ENCODE measurements at regions not wholly inside any gene's neighbourhood (a gene's known extent, or its start where the extent isn't known, plus 50 kb on each side); places are given as distances from the start of the nearest gene placed in this dataset.
"Not testable (repeated sequence)": the region's sequence is repeated elsewhere in the genome, so short reads cannot be mapped to it uniquely, and the experiment has no call there.

- no peak overlapping the region for H2AFZ ChIP-seq (ENCODE audit: insufficient read depth, low read depth, low read length, poor library complexity, severe bottlenecking)
- H3K36me3 Mint-ChIP-seq = no peaks in the 10 kb centered on the region
- no peak overlapping the region for H3K9ac ChIP-seq (ENCODE audit: insufficient read depth, low read length, poor library complexity, severe bottlenecking)
- intact Hi-C loops (cut with micrococcal nuclease) = no loop called here
- H3K4me1 Mint-ChIP-seq = no peaks in the 10 kb centered on the region
- H3K9me3 ChIP-seq (replicated peaks in 1 of 2; ENCODE audit: control insufficient read depth in 1 of 2, insufficient read depth in 1 of 2, low read length in 2 of 2) = peaks cover 3% of the 10 kb centered on the region in 2 donors
- no peaks in the 10 kb centered on the region for H3K79me2 ChIP-seq (ENCODE audit: insufficient read depth, low read length)
- no peak overlapping the region for H3K4me3 Mint-ChIP-seq
- H3K4me3 ChIP-seq (replicated peaks in 1 of 3; ENCODE audit: low read depth in 2 of 3, low read length in 3 of 3) = no peak overlapping the region
- no peaks in the 10 kb centered on the region for H3K4me1 ChIP-seq (ENCODE audit: control insufficient read depth in 1 of 2, insufficient read depth in 2 of 2, low read length in 2 of 2)
- peaks cover 0 to 4% (median 2%) of the 10 kb centered on the region in 3 donors for H3K27me3 Mint-ChIP-seq (ENCODE audit: low read depth in 3 of 3)
- H3K27ac ChIP-seq (ENCODE audit: low read depth in 1 of 2, low read length in 2 of 2) = no peak overlapping the region
- peaks cover under 1 to 17% (median 9%) of the 10 kb centered on the region in 7 donors for H3K9me3 Mint-ChIP-seq
- DNase-seq = no peak
- H3K27ac Mint-ChIP-seq = no peak overlapping the region
- no peaks in the 10 kb centered on the region for H3K36me3 ChIP-seq (replicated peaks in 1 of 2; ENCODE audit: control insufficient read depth in 1 of 2, insufficient read depth in 2 of 2, low read length in 2 of 2)
- no peak for TF ChIP-seq CTCF (IDR thresholded peaks at IDR 0.05)
- H3K27me3 ChIP-seq (ENCODE audit: control insufficient read depth in 2 of 2, insufficient read depth in 2 of 2, low read length in 2 of 2) = no peaks in the 10 kb centered on the region
- WGBS (ENCODE audit: insufficient coverage) = no CpG with 5 or more reads among the region's 1 CpG
- no peaks in the 10 kb centered on the region for H4K20me1 ChIP-seq (ENCODE audit: insufficient read depth, low read length)
- no peak overlapping the region for H3K4me2 ChIP-seq (replicated peaks; ENCODE audit: extremely low read depth, low read length, poor library complexity, severe bottlenecking)
These were observed 291.4 kb upstream of the FZD8 start for GRCh38 chr10:35933491-35933890.

- H3K9ac ChIP-seq (ENCODE audit: insufficient read depth, low read length, poor library complexity, severe bottlenecking); H3K4me2 ChIP-seq (replicated peaks; ENCODE audit: extremely low read depth, low read length, poor library complexity, severe bottlenecking); H3K36me3 Mint-ChIP-seq; H3K4me3 Mint-ChIP-seq; H3K4me1 ChIP-seq (ENCODE audit: control insufficient read depth in 1 of 2, insufficient read depth in 2 of 2, low read length in 2 of 2); H3K79me2 ChIP-seq (ENCODE audit: insufficient read depth, low read length); H2AFZ ChIP-seq (ENCODE audit: insufficient read depth, low read depth, low read length, poor library complexity, severe bottlenecking); intact Hi-C loops (cut with micrococcal nuclease); H3K9me3 ChIP-seq (replicated peaks in 1 of 2; ENCODE audit: control insufficient read depth in 1 of 2, insufficient read depth in 1 of 2, low read length in 2 of 2); H3K4me1 Mint-ChIP-seq; H4K20me1 ChIP-seq (ENCODE audit: insufficient read depth, low read length); H3K27me3 Mint-ChIP-seq (ENCODE audit: low read depth in 3 of 3); DNase-seq; H3K9me3 Mint-ChIP-seq; H3K27me3 ChIP-seq (ENCODE audit: control insufficient read depth in 2 of 2, insufficient read depth in 2 of 2, low read length in 2 of 2); H3K27ac Mint-ChIP-seq; H3K36me3 ChIP-seq (replicated peaks in 1 of 2; ENCODE audit: control insufficient read depth in 1 of 2, insufficient read depth in 2 of 2, low read length in 2 of 2); H3K4me3 ChIP-seq (replicated peaks in 1 of 3; ENCODE audit: low read depth in 2 of 3, low read length in 3 of 3); H3K27ac ChIP-seq (ENCODE audit: low read depth in 1 of 2, low read length in 2 of 2): not testable (repeated sequence)
- no CpG with 5 or more reads among the region's 2 CpGs for whole genome bisulfite sequencing (ENCODE audit: insufficient coverage)
These were observed 287.9 kb upstream of the FZD8 start for GRCh38 chr10:35929962-35930361.
